Fibroblast of skin of right biceps (primary cell): ENCODE measurements at regions not wholly inside any gene's neighbourhood (a gene's known extent, or its start where the extent isn't known, plus 50 kb on each side); places are given as distances from the start of the nearest gene placed in this dataset.
"Not testable (repeated sequence)": the region's sequence is repeated elsewhere in the genome, so short reads cannot be mapped to it uniquely, and the experiment has no call there.

Source experiments
- DNase-seq: peaks from one replicate; pipeline ENCODE4 v3.0.0-alpha.2; 2013

GRCh38 chr9:36461323-36461722 lies 61.3 kb upstream of the RNF38 start:
- DNase-seq = no peak

GRCh38 chr9:36458430-36458915 lies 58.4 kb upstream of the RNF38 start:
- not testable (repeated sequence) for DNase-seq

- DNase-seq = no peak
Observed at GRCh38 chr9:36457836-36458429, 57.9 kb upstream of the RNF38 start.

GRCh38 chr9:36456480-36457065 lies 56.5 kb upstream of the RNF38 start:
- no peak for DNase-seq

- DNase-seq = no peak
Observed at GRCh38 chr9:36451949-36452348, 51.9 kb upstream of the RNF38 start.

GRCh38 chr9:36450110-36450732 lies 50.2 kb upstream of the RNF38 start:
- DNase-seq = peak; percentile 47
